ENCODE measurements at regions not wholly inside any gene's neighbourhood (a gene's known extent, or its start where the extent isn't known, plus 50 kb on each side); places are given as distances from the start of the nearest gene placed in this dataset.

GRCh38 chr11:46220313-46220712 lies 57.1 kb upstream of the CREB3L1 start:
- CTCF ChIA-PET, result no interaction called here
- BruUV-seq (replicated peaks), result no TSS peak
- H3K9me3 ChIP-seq (ENCODE audit: control insufficient read depth, insufficient read depth, low read depth, low read length), result no peaks in the 10 kb centered on the region
- ATAC-seq (no peak), DNase-seq (ENCODE audit: low read depth, low spot score) (no peak)
- in situ Hi-C loops (cut with HindIII; ENCODE audit: low pct_unique_long_range_greater_than_20kb, low sequenced_read_pairs), result no loop called here
- peaks cover 7% of the 10 kb centered on the region; the same call in 1 of the 2 replicates for H3K4me1 ChIP-seq (ENCODE audit: control insufficient read depth, insufficient read depth, low read length)
- TF ChIP-seq CTCF (IDR thresholded peaks at IDR 0.05) (no peak), SIN3A (IDR thresholded peaks at IDR 0.05; ENCODE audit: borderline replicate concordance, insufficient read depth, low read depth, low read length) (no peak), TCF7L2 (IDR thresholded peaks at IDR 0.05; ENCODE audit: low read depth, low read length) (no peak), POLR2AphosphoS5 (IDR thresholded peaks at IDR 0.05; ENCODE audit: low read depth, low read length) (no peak), REST (IDR thresholded peaks at IDR 0.05; ENCODE audit: insufficient read depth in 1 of 2, low read depth in 2 of 2, low read length in 1 of 2) (no peak)
- no peak overlapping the region for H3K4me3 ChIP-seq (ENCODE audit: low read depth in 2 of 2, low read length in 2 of 2)
- intact Hi-C loops (cut with micrococcal nuclease; ENCODE audit: unreplicated experiment), result no loop called here
- H3K27me3 ChIP-seq (ENCODE audit: control insufficient read depth, insufficient read depth, low read length), result no peaks in the 10 kb centered on the region
- POLR2A ChIA-PET, result no interaction called here
- no peak overlapping the region for H3K27ac ChIP-seq (ENCODE audit: low read length)
- no peaks in the 10 kb centered on the region for H3K36me3 ChIP-seq (ENCODE audit: control insufficient read depth, insufficient read depth, low read length)

- no peak for ATAC-seq
- Histone ChIP-seq H3K4me1 (ENCODE audit: control insufficient read depth, insufficient read depth, low read length) (peaks cover 7% of the 10 kb centered on the region; the same call in 1 of the 2 replicates), H3K27ac (ENCODE audit: low read length) (peak overlapping the region; percentile 67; the same call in 1 of the 2 replicates), H3K27me3 (ENCODE audit: control insufficient read depth, insufficient read depth, low read length) (no peaks in the 10 kb centered on the region), H3K4me3 (ENCODE audit: low read depth in 2 of 2, low read length in 2 of 2) (no peak overlapping the region), H3K36me3 (ENCODE audit: control insufficient read depth, insufficient read depth, low read length) (no peaks in the 10 kb centered on the region), H3K9me3 (ENCODE audit: control insufficient read depth, insufficient read depth, low read depth, low read length) (no peaks in the 10 kb centered on the region)
- CTCF ChIA-PET, result interaction anchor here (0.6 kb wide), 1 partner anchor 22 kb away, joined by 11 read pairs; no protein-coding TSS in a partner anchor
- in situ Hi-C loops (cut with HindIII; ENCODE audit: low pct_unique_long_range_greater_than_20kb, low sequenced_read_pairs), result no loop called here
- POLR2A ChIA-PET, result no interaction called here
- no peak for DNase-seq (ENCODE audit: low read depth, low spot score)
- TF ChIP-seq CTCF (IDR thresholded peaks at IDR 0.05), result no peak
- TF ChIP-seq TCF7L2 (IDR thresholded peaks at IDR 0.05; ENCODE audit: low read depth, low read length), result no peak
- TF ChIP-seq POLR2AphosphoS5 (IDR thresholded peaks at IDR 0.05; ENCODE audit: low read depth, low read length), result no peak
- TF ChIP-seq REST (IDR thresholded peaks at IDR 0.05; ENCODE audit: insufficient read depth in 1 of 2, low read depth in 2 of 2, low read length in 1 of 2), result no peak
- no peak for TF ChIP-seq SIN3A (IDR thresholded peaks at IDR 0.05; ENCODE audit: borderline replicate concordance, insufficient read depth, low read depth, low read length)
- no TSS peak for BruUV-seq (replicated peaks)
- intact Hi-C loops (cut with micrococcal nuclease; ENCODE audit: unreplicated experiment), result no loop called here
Measured at GRCh38 chr11:46216765-46217089, 60.7 kb upstream of the CREB3L1 start.
